IMR-90 (cell line): ENCODE measurements at regions not wholly inside any gene's neighbourhood (a gene's known extent, or its start where the extent isn't known, plus 50 kb on each side); places are given as distances from the start of the nearest gene placed in this dataset.

Source experiments
- ATAC-seq: fragments of 200-7000 bp; cut with Tn5 transposase; 2 replicates; pipeline ENCODE4 v1.9.1; 2020; ENCODE audit warnings: low read depth, mild to moderate bottlenecking, moderate library complexity
- BruUV-seq: library from RNA; stranded (reverse); fragments of 400-500 nt; replicated peaks from 2 replicates; lab custom pipeline; 2021; lab: Mats Ljungman, UMichigan
- CTCF ChIA-PET: fragments of 300-600 bp; formaldehyde crosslinking; extraction: SDS; loops from one replicate; lab custom pipeline; 2021; ENCODE audit warnings: antibody characterized with exemption; lab: Yijun Ruan, JAX
- POLR2A ChIA-PET: fragments of 300-600 bp; sonication (Branson Sonifier 250); formaldehyde crosslinking; loops from one replicate; lab custom pipeline; 2022; ENCODE audit warnings: antibody characterized with exemption; ENCODE audit not compliant: unreplicated experiment; lab: Charles Lee
- DNase-seq: peaks from one replicate; pipeline ENCODE4 v3.0.0; 2013
- H2AFZ ChIP-seq: replicated peaks from 2 replicates; pipeline ENCODE3; 2013; ENCODE audit warnings: low read length, mild to moderate bottlenecking; ENCODE audit not compliant: poor library complexity
- H2AK5ac ChIP-seq: 2 replicates; pipeline ENCODE4 v1.6.1; 2013; ENCODE audit warnings: low read depth, low read length, inconsistent platforms
- H2AK9ac ChIP-seq: replicated peaks from 2 replicates; pipeline ENCODE3; 2013; ENCODE audit warnings: mild to moderate bottlenecking, low read depth, low read length, moderate library complexity; ENCODE audit not compliant: poor library complexity
- H2BK120ac ChIP-seq: 2 replicates; pipeline ENCODE4 v1.6.1; 2013; ENCODE audit warnings: low read depth, low read length, inconsistent platforms
- H2BK15ac ChIP-seq: 3 replicates; pipeline ENCODE4 v1.6.1; 2013; ENCODE audit warnings: low read depth, low read length, inconsistent platforms
- H2BK20ac ChIP-seq: 2 replicates; pipeline ENCODE4 v1.6.1; 2013; ENCODE audit warnings: low read depth, mild to moderate bottlenecking, inconsistent platforms, low read length, moderate library complexity
- H2BK5ac ChIP-seq: 2 replicates; pipeline ENCODE4 v1.6.1; 2013; ENCODE audit warnings: mild to moderate bottlenecking, low read depth, low read length, inconsistent platforms; ENCODE audit not compliant: poor library complexity, severe bottlenecking
- H3K14ac ChIP-seq: replicated peaks from 2 replicates; pipeline ENCODE4 v1.6.1; 2013; ENCODE audit warnings: low read depth, low read length, inconsistent platforms
- H3K18ac ChIP-seq: 2 replicates; pipeline ENCODE4 v1.6.1; 2013; ENCODE audit warnings: low read depth, low read length, control low read depth
- H3K23ac ChIP-seq: 2 replicates; pipeline ENCODE4 v1.6.1; 2013; ENCODE audit warnings: low read depth, low read length, inconsistent platforms
- H3K27ac ChIP-seq: 2 replicates; pipeline ENCODE4 v1.5.1; 2013; ENCODE audit warnings: mild to moderate bottlenecking, control low read depth, low read length; ENCODE audit not compliant: insufficient read depth
- H3K27me3 ChIP-seq: 2 replicates; pipeline ENCODE4 v1.6.1; 2013; ENCODE audit warnings: low read length; ENCODE audit not compliant: control insufficient read depth, insufficient read depth
- H3K36me3 ChIP-seq: 2 replicates; pipeline ENCODE4 v1.6.1; 2013; ENCODE audit warnings: low read length, mixed read lengths; ENCODE audit not compliant: control insufficient read depth, insufficient read depth
- H3K4ac ChIP-seq: 2 replicates; pipeline ENCODE4 v1.6.1; 2013; ENCODE audit warnings: low read depth, low read length, inconsistent platforms
- H3K4me1 ChIP-seq: 2 replicates; pipeline ENCODE4 v1.6.1; 2013; ENCODE audit warnings: low read length, mixed read lengths; ENCODE audit not compliant: control insufficient read depth, insufficient read depth
- H3K4me2 ChIP-seq: 2 replicates; pipeline ENCODE4 v1.6.1; 2013; ENCODE audit warnings: low read depth, mild to moderate bottlenecking, control low read depth, low read length, moderate library complexity
- H3K4me3 ChIP-seq: 2 replicates; pipeline ENCODE4 v1.5.1; 2013; ENCODE audit warnings: low read depth, mild to moderate bottlenecking, control low read depth, low read length, moderate library complexity; ENCODE audit not compliant: insufficient read depth
- H3K56ac ChIP-seq: 2 replicates; pipeline ENCODE4 v1.6.1; 2013; ENCODE audit warnings: low read length, inconsistent platforms; ENCODE audit not compliant: insufficient read depth; ENCODE audit errors: extremely low read depth
- H3K79me1 ChIP-seq, 2 experiments: 2 replicates each; pipeline ENCODE4 v1.6.1; 2013; ENCODE audit warnings: low read length in 2 of 2, inconsistent platforms in 1 of 2, low read depth in 1 of 2
- H3K9ac ChIP-seq: 2 replicates; pipeline ENCODE4 v1.6.1; 2013; ENCODE audit warnings: low read depth, low read length, control low read depth
- H3K9me1 ChIP-seq: 2 replicates; pipeline ENCODE4 v1.6.1; 2013; ENCODE audit warnings: low read length, inconsistent platforms; ENCODE audit not compliant: insufficient read depth
- H3K9me3 ChIP-seq: 2 replicates; pipeline ENCODE4 v1.6.1; 2013; ENCODE audit warnings: low read length; ENCODE audit not compliant: control insufficient read depth, insufficient read depth
- H4K20me1 ChIP-seq: 2 replicates; pipeline ENCODE4 v1.6.1; 2013; ENCODE audit warnings: low read length, inconsistent platforms; ENCODE audit not compliant: insufficient read depth
- H4K5ac ChIP-seq: 2 replicates; pipeline ENCODE4 v1.6.1; 2013; ENCODE audit warnings: mild to moderate bottlenecking, low read depth, low read length, control low read depth
- H4K8ac ChIP-seq, 2 experiments: 2 replicates each; pipeline ENCODE4 v1.6.1; 2013; ENCODE audit warnings: low read depth in 2 of 2, low read length in 2 of 2, control low read depth in 1 of 2, inconsistent platforms in 1 of 2
- H4K91ac ChIP-seq: 2 replicates; pipeline ENCODE4 v1.6.1; 2013; ENCODE audit warnings: low read depth, low read length, inconsistent platforms; ENCODE audit not compliant: insufficient read depth
- BHLHE40 ChIP-seq: fragments of 150-350 bp; IDR thresholded peaks from 2 replicates; pipeline ENCODE4 v1.6.1; 2016; ENCODE audit warnings: mild to moderate bottlenecking, low read depth, low read length
- CEBPB ChIP-seq: IDR thresholded peaks from 2 replicates; pipeline ENCODE4 v1.6.1; 2012; ENCODE audit warnings: low read depth, low read length, improper control_type of control experiment
- CHD1 ChIP-seq: IDR thresholded peaks from 2 replicates; pipeline ENCODE4 v1.6.1; 2012; ENCODE audit warnings: low read depth, low read length, improper control_type of control experiment
- CTCF ChIP-seq: conservative IDR thresholded peaks from 2 replicates; pipeline ENCODE4 v1.5.1; 2012; ENCODE audit warnings: mild to moderate bottlenecking, low read depth, low read length, improper control_type of control experiment
- ELK1 ChIP-seq: fragments of 150-350 bp; IDR thresholded peaks from 2 replicates; pipeline ENCODE4 v1.6.1; 2016; ENCODE audit warnings: low read depth, mild to moderate bottlenecking, low read length, moderate library complexity, borderline replicate concordance
- FOS ChIP-seq: fragments of 150-350 bp; IDR thresholded peaks from 2 replicates; pipeline ENCODE4 v1.6.1; 2016; ENCODE audit warnings: low read depth, low read length
- MAFK ChIP-seq: IDR thresholded peaks from 2 replicates; pipeline ENCODE4 v1.6.1; 2012; ENCODE audit warnings: low read depth, low read length, improper control_type of control experiment
- MAZ ChIP-seq: IDR thresholded peaks from 2 replicates; pipeline ENCODE4 v1.6.1; 2012; ENCODE audit warnings: low read depth, mild to moderate bottlenecking, low read length, improper control_type of control experiment, moderate library complexity, borderline replicate concordance
- MXI1 ChIP-seq: IDR thresholded peaks from 2 replicates; pipeline ENCODE4 v1.6.1; 2012; ENCODE audit warnings: low read depth, mild to moderate bottlenecking, low read length, moderate library complexity, borderline replicate concordance
- NFE2L2 ChIP-seq: fragments of 150-350 bp; IDR thresholded peaks from 2 replicates; pipeline ENCODE4 v1.6.1; 2016; ENCODE audit warnings: low read depth, mild to moderate bottlenecking, low read length
- POLR2A ChIP-seq: IDR thresholded peaks from 2 replicates; pipeline ENCODE4 v1.6.1; 2012; ENCODE audit warnings: mild to moderate bottlenecking, low read depth, low read length
- RAD21 ChIP-seq: IDR thresholded peaks from 2 replicates; pipeline ENCODE4 v1.6.1; 2012; ENCODE audit warnings: low read length, improper control_type of control experiment
- RCOR1 ChIP-seq: IDR thresholded peaks from 2 replicates; pipeline ENCODE4 v1.6.1; 2012; ENCODE audit warnings: mild to moderate bottlenecking, low read length, improper control_type of control experiment; ENCODE audit not compliant: insufficient replicate concordance
- RFX5 ChIP-seq: IDR thresholded peaks from 2 replicates; pipeline ENCODE4 v1.8.0; 2012; ENCODE audit warnings: low read depth, mild to moderate bottlenecking, low read length, moderate library complexity
- SMC3 ChIP-seq: fragments of 150-350 bp; IDR thresholded peaks from 2 replicates; pipeline ENCODE4 v1.6.1; 2016; ENCODE audit warnings: low read depth, mild to moderate bottlenecking, antibody characterized with exemption, low read length, moderate library complexity
- USF2 ChIP-seq: fragments of 150-350 bp; IDR thresholded peaks from 2 replicates; pipeline ENCODE4 v1.6.1; 2017; ENCODE audit warnings: mild to moderate bottlenecking, antibody characterized with exemption, low read length, low read depth
- WGBS, 2 experiments: methylation state at CpG; one replicate each; pipeline versions ENCODE4 v1.1.5 to v1.1.7; 2013; ENCODE audit warnings: missing lambda C conversion rate in 2 of 2; ENCODE audit not compliant: insufficient read length in 1 of 2; ENCODE audit errors: extremely low coverage in 2 of 2; 5-methylcytosine and 5-hydroxymethylcytosine counted together
- dilution Hi-C: fragments of 300-500 bp; cut with HindIII; formaldehyde crosslinking; loops from one replicate; pipeline ENCODE4 v1.14.3; 2018; ENCODE audit warnings: low sequenced_read_pairs; ENCODE audit not compliant: unreplicated experiment
- in situ Hi-C: fragments of 300-500 bp; cut with MboI; formaldehyde crosslinking; loops from 3 replicates; pipeline ENCODE4 v1.14.3; 2019; ENCODE audit warnings: low sequenced_read_pairs, inconsistent platforms, mixed read lengths
- intact Hi-C: fragments of 100-400 bp; cut with micrococcal nuclease; formaldehyde crosslinking; loops from 2 replicates; pipeline ENCODE4 v1.10.0; 2022

GRCh38 chr17:68656666-68657065 is 55.5 kb upstream of the FAM20A start:
- Histone ChIP-seq H3K9ac (no peak overlapping the region), H3K56ac (no peak overlapping the region), H4K91ac (no peak overlapping the region), H3K4me1 (no peaks in the 10 kb centered on the region), H2BK20ac (no peak overlapping the region), H2BK15ac (no peak overlapping the region), H2AK9ac (no peak overlapping the region), H3K27me3 (no peaks in the 10 kb centered on the region), H3K79me1 (no peaks in the 10 kb centered on the region), H4K5ac (no peak overlapping the region), H3K23ac (no peak overlapping the region), H3K4me3 (no peak overlapping the region), H3K9me3 (no peaks in the 10 kb centered on the region), H2AK5ac (no peak overlapping the region), H3K4ac (no peak overlapping the region), H3K9me1 (no peaks in the 10 kb centered on the region), H3K36me3 (no peaks in the 10 kb centered on the region), H3K4me2 (no peak overlapping the region), H4K20me1 (no peaks in the 10 kb centered on the region), H2BK5ac (no peak overlapping the region), H3K18ac (no peak overlapping the region), H3K14ac (no peak overlapping the region), H4K8ac (no peak overlapping the region), H3K27ac (no peak overlapping the region), H2AFZ (no peak overlapping the region), H2BK120ac (no peak overlapping the region)
- intact Hi-C loops: no loop called here
- ChIA-PET CTCF (no interaction called here), POLR2A (no interaction called here)
- BruUV-seq: no TSS peak
- no CpG with 5 or more reads among the region's 4 CpGs for WGBS, 2 experiments
- DNase-seq: no peak
- in situ Hi-C loops: no loop called here
- ATAC-seq: no peak
- dilution Hi-C loops: no loop called here
- TF ChIP-seq CHD1 (no peak), CTCF (no peak), ELK1 (no peak), RFX5 (no peak), BHLHE40 (no peak), POLR2A (no peak), RAD21 (no peak), RCOR1 (no peak), USF2 (no peak), CEBPB (no peak), MXI1 (no peak), FOS (no peak), MAFK (no peak), NFE2L2 (no peak), MAZ (no peak), SMC3 (no peak)
